GM18861 (cell line): ENCODE measurements at regions not wholly inside any gene's neighbourhood (a gene's known extent, or its start where the extent isn't known, plus 50 kb on each side); places are given as distances from the start of the nearest gene placed in this dataset.

Source experiments
- ATAC-seq: cut with Tn5 transposase; IDR thresholded peaks from one replicate; pipeline ENCODE4 v1.9.1; 2021; ENCODE audit not compliant: unreplicated experiment

DNA sequence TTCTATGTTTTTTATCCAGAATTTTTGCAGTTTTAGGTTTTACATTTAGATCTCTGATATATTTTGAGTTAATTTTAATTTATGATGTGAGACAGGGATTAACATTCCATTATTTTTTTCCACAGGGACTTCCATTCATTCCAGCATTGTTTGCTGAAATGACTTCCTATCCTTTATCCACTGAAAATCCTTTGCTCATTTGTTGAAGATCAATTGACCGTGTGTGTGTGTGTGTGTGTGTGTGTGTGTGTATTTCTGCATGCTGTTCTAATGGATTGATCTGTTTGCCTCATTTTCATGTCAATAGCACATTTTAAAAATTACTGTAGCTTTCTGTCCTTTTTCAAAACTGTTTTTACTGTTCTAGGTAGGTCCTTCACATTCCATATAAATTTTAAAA lies 480.3 kb downstream of the DSC3 start:
- ATAC-seq = no peak

DNA sequence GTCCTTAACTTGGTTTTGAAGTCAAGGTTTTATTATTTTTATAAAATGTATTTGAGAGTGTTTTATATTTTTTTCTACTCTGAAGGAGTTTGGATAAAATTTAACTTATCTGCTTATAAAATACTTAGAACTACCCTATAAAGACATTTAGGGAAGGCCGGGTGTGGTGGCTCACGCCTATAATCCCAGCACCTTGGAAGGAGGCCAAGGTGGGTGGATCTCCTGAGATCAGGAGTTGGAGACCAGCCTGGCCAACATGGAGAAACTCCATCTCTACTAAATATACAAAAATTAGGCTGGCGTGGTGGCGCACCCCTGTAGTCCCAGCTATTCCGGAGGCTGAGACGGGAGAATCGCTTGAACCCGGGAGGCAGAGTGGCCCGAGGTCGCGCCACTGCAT lies 486.4 kb downstream of the DSC3 start:
- no peak for ATAC-seq

DNA sequence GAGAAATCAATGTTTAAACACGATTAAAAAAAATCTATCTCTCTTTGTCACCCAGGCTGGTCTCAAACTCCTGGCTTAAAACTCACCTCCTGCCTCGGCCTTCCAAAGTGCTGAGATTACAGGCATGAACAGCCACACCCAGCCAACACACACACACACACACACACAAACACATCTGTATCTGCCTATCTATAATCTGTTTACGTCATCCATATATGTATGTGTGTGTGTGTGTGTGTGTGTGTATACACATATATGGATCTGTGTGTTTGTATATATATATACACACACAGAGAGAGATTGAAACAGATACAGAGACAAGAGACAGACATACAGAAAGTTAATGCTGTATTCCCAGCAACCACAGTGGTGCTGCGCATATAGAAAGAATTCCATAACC lies 497.1 kb downstream of the DSC3 start:
- no peak for ATAC-seq

- no peak for ATAC-seq
These were observed 498.4 kb downstream of the DSC3 start for GRCh38 chr18:30544141-30544540.

GRCh38 chr18:30533716-30534115 lies 508.8 kb downstream of the DSC3 start:
- ATAC-seq = no peak

GRCh38 chr18:30527917-30528316 lies 514.6 kb downstream of the DSC3 start:
- no peak for ATAC-seq

- ATAC-seq = no peak
These were observed 515.3 kb downstream of the DSC3 start for GRCh38 chr18:30527226-30527625.

DNA sequence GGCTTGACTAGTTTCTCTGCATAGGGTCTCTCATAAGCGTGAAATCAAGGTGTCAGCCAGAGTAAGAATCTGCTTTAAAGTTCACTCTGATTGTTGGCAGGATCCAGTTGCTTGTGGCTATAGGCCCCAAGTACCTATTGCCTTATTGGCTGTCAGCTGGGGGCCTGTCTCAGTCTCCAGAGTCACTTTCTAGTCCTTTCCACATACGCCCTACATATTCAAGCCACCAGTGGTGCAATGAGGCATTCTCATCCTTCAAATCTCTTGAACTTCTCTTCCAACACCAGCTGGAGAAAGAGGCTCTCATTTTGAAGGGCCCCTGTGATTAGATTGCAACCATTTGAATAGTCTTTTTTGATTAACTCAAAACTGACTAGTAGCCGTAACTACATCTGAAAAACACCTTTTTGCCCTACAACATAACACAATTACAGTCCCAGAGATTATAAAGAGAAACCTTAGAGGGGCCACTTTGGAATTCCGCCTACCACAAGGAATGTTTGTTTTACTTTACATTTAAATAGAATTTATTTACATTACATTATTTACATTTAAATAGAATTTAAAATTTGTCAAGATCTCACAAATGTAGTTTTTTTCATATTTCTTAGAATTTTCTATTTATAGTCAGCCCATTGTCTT lies 520.1 kb downstream of the DSC3 start:
- no peak for ATAC-seq

DNA sequence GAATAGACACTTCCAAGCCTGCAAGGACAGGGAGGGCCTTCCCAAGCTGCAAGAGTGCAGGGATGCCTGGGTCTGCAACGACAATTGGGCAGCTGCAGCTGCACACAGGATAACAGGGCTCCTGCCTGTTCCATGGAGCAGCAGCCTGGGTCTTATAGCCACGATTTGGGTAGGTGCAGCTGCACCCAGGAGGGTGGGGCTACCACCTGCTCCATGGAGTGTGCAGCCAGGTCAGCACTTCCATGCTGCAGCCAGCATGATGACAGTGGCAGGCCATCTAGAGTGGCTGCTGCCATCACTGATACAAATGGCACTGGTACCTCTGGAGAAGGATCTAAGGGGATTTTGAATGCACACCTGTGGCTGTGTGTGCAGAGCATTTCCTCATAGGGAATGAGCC lies 528.5 kb downstream of the DSC3 start:
- ATAC-seq = no peak

DNA sequence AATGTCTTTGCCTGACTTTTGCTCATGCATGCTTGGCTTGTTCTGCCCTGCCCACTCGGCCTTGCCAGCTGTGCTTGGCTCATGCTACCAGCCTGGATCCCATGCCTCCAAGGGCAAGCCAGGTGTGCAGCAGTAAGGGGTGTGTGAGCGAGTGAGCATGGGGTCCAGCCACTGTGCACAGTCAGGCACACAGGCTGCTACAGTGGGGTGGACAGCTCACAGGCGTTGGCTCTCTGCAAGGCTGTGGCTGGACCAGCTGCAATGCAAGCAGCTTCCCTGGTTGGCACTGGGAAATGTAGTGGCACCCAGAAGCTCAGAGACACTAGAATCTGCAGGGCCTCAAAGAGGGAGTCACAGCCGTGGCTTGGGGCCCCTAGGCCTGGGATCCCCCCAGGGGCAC lies 529.7 kb downstream of the DSC3 start:
- ATAC-seq = no peak

DNA sequence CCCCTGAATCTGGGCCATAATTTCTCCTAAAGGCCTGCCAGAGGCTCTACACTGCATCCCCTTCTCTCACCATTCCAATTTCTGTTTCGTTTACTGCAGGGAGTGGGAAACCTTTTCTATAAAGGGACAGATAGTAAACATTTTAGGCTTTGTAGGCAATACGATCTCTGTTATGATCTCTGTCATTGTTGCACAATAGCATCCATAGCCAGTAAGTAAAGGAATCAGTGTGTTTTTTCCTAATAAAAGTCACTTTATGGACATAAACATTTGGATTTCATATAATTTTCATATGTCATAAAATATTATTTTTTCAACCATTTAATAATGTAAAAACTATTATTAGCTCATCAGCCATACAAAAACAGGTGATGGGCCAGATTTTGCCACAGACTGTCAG lies 531.7 kb downstream of the DSC3 start:
- no peak for ATAC-seq

GRCh38 chr18:30501594-30501993 lies 540.9 kb downstream of the DSC3 start:
- no peak for ATAC-seq

- ATAC-seq = no peak
These were observed 542.1 kb downstream of the DSC3 start for GRCh38 chr18:30500240-30500945.

DNA sequence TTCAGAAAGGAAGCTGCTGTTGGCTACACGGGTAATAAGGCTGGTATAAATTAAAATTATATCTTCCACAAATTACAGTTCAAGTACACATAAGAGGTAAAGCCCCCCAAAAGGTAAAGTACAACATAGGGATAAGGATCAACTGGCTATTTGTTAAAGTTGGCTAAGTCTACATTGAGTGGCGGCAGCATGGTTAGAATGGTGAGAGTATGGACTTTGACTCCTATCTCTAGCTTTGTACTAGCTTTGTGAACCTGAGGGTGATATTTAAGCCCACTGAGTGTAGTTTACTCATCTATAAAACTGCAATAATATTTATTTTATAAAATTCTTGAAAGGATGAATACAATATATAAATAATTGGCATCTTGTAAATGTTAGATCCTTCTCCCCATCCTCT lies 542.8 kb downstream of the DSC3 start:
- ATAC-seq = no peak

DNA sequence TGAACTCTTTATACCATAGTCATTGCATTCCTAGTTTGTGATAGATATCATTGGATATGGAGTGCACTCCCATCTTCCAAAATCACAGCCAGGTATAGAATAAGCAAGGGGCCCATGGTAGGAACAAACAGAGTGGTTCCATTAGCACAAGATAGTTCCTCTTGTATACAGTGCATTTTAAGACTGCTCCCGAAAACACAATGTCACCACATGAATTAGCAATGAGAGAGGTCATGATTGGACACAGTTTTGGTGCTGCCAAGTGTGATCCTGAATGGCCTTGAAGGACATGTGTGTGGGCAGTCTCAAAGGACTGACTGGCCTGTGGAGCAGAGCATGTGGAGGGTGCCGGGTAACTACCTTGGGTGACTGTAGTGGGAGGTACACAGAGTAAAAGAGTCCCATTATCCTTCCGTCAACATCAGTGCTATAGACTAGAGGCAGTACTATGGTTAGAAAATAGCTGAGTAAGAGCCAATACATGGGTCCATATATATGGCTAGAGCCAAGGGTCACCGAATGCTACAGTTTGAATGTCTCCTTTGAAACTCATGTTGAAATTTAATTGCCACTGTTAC lies 549.9 kb downstream of the DSC3 start:
- no peak for ATAC-seq

GRCh38 chr18:30491815-30492551 lies 550.6 kb downstream of the DSC3 start:
- no peak for ATAC-seq

DNA sequence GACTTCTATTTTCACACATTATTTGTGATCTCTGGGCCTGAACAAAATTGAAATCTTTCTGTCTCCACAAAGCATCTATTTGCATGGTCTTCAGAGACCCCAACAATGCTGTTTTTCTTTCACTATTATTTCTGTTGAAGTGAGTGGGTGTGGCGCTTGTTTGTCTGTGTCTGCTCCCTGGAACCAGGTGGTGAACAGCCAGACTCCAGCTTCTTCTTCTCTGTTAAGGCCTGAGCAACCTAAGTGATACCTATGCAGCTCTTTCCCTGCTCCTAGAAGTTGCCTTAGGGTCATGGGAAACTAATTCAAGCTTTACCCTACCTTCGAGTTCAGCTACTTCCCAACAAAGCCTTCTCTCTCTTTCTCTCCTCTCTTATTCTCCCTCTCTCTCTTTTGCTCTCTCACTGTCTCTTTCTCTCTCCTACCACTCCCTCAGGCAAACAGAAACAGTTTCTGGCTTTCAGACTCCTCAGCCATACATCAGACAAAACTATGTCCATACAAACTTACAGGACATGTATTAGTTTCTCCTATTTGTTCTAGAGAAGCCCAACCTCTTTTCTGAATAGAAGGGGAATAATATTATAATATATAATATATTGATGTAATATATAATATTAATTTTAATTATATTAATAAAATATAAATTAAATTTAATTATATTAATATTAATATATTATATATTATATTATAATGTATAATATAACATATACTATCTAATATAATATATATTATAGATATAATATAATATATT lies 552.5 kb downstream of the DSC3 start:
- no peak for ATAC-seq

- no peak for ATAC-seq
These were observed 554.6 kb downstream of the DSC3 start for GRCh38 chr18:30487962-30488361.

- no peak for ATAC-seq
These were observed 555.7 kb downstream of the DSC3 start for GRCh38 chr18:30486856-30487255.

- ATAC-seq = no peak
These were observed 557.5 kb downstream of the DSC3 start for GRCh38 chr18:30485078-30485477.

- no peak for ATAC-seq
These were observed 560.7 kb downstream of the DSC3 start for GRCh38 chr18:30481871-30482270.
